GM13977 (cell line): ENCODE measurements at regions not wholly inside any gene's neighbourhood (a gene's known extent, or its start where the extent isn't known, plus 50 kb on each side); places are given as distances from the start of the nearest gene placed in this dataset.

ENCODE experiments used
- DNase-seq: peaks from one replicate; pipeline ENCODE4 v3.0.0; 2012; ENCODE audit warnings: low spot score
- in situ Hi-C: fragments of 300-500 bp; cut with MboI; formaldehyde crosslinking; loops from one replicate; pipeline ENCODE4 v1.12.0; 2022; ENCODE audit warnings: low sequenced_read_pairs, low pct_unique_long_range_greater_than_20kb, mixed read lengths, inconsistent platforms; ENCODE audit not compliant: unreplicated experiment
- TF ChIP-seq, protein P1 (sequence below): IDR thresholded peaks from 2 replicates; pipeline ENCODE4 v1.5.1; 2012; ENCODE audit warnings: mild to moderate bottlenecking, control low read depth; ENCODE audit not compliant: insufficient read depth; ENCODE audit errors: extremely low read depth, missing control alignments

DNA sequence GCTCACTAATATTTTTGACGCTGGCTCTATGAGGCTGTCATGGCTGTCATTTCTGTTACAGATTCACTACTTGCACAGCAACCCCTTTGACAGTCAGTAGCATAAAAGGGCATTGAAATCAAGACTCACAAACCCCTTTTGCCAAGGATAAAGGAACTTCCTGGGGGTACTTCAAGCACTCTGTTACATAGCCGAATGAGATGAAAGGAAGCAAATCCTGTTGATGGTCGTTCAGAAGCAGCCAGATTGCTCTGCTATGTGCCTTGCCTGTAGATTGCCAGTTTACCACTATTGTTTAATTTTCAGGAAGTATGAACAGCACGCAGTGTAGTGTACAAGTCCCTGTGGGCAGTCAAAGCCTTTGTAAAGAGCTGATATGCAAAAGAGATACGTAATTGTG lies 296.2 kb downstream of the LRRIQ3 start:
- in situ Hi-C loops, result no loop called here
- TF ChIP-seq, protein P1, sequence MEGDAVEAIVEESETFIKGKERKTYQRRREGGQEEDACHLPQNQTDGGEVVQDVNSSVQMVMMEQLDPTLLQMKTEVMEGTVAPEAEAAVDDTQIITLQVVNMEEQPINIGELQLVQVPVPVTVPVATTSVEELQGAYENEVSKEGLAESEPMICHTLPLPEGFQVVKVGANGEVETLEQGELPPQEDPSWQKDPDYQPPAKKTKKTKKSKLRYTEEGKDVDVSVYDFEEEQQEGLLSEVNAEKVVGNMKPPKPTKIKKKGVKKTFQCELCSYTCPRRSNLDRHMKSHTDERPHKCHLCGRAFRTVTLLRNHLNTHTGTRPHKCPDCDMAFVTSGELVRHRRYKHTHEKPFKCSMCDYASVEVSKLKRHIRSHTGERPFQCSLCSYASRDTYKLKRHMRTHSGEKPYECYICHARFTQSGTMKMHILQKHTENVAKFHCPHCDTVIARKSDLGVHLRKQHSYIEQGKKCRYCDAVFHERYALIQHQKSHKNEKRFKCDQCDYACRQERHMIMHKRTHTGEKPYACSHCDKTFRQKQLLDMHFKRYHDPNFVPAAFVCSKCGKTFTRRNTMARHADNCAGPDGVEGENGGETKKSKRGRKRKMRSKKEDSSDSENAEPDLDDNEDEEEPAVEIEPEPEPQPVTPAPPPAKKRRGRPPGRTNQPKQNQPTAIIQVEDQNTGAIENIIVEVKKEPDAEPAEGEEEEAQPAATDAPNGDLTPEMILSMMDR, result no peak
- no peak for DNase-seq

DNA sequence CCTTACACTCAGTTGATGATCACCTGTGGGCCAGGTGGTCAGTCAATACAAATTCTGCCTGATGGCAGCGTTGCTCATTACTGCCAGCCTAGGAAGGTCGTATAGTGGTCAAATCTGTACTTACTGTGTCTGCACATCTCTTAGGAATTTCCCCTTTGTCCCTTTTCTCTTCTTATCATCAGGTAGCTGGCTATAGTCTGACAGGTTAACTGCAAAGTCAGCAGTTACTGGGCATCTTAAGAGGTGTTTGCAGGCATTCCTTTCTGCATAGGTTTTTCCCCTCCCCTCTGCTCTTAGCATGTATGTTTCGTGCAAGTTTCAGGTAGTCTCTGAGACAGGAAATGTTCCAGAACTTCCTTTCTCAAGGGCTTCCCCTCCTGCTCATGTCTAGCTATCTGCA lies 298.7 kb downstream of the LRRIQ3 start:
- no peak for DNase-seq
- in situ Hi-C loops, result no loop called here
- TF ChIP-seq, protein P1, result no peak

GRCh38 chr1:73898540-73898939 lies 299.4 kb downstream of the LRRIQ3 start:
- in situ Hi-C loops, result no loop called here
- TF ChIP-seq, protein P1, result no peak

DNA sequence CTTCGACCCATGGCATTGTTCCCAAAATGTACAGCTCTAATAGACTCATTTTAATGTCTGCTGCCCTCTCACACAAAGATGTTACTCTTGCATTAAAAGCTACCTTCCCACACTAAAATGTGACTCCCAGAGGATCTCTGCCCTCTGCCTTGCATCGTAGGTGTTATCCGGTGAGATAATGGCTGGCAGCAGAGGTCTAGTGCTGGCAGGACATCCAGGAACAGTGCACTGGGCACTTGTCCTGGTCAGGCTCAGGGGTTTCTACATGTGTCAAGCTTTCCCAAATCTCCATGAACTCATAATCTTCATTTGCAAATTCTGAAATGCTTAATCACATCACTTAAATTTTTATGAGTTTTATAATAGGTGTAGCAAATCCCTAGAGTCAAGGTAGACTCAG lies 310.6 kb downstream of the LRRIQ3 start:
- in situ Hi-C loops, result no loop called here
- TF ChIP-seq, protein P1, result no peak

More at GRCh38 chr1:73898540-73898939, 299.4 kb downstream of the LRRIQ3 start:
- DNase-seq, result no peak

DNA sequence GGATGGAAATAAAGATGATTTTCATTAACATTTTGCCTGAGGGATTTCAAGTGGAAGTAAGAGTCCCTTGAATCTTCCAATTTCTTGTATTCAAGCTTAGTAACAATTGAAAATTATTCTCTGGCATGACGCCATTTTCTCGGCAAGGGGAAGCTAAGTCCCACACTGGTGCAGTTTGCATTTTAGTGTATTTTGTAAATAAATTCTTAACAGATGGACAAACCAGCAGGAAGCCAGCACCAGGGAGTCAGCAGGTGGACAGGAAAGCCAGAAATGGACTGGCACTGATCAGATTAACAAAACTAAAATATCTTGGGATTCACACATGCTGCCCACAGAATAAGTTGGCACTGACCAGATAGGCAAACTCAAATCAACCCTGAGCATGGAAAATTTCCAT lies 311.3 kb downstream of the LRRIQ3 start:
- TF ChIP-seq, protein P1, result no peak
- in situ Hi-C loops, result no loop called here
- no peak for DNase-seq

More for the DNA sequence above, 310.6 kb downstream of the LRRIQ3 start:
- DNase-seq, result no peak

DNA sequence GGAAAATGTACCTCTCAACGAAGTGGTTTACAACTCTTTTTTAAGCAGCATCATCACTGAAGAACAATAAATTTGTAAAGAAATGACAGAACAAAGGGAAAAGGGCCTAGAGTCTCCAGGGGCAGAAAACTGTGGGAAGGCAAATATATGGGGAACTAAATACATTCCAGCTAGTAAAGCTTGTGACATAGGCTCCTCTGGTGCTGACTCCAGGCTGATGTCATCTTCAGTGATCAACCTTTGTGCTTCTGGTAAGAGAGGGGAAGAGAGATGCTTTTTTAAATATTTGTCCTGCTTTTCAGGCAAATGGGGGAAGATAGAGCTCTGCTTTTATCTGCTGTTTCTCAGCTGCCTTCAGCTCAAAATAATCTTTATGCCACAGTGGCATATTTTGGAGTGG lies 323.2 kb downstream of the LRRIQ3 start:
- in situ Hi-C loops, result no loop called here
- no peak for DNase-seq
- TF ChIP-seq, protein P1, result no peak

GRCh38 chr1:73868810-73869336 lies 329.1 kb downstream of the LRRIQ3 start:
- in situ Hi-C loops, result no loop called here
- no peak for DNase-seq
- TF ChIP-seq, protein P1, result no peak
